CD4-positive, CD25-positive, alpha-beta regulatory T cell (primary cell): ENCODE measurements at regions not wholly inside any gene's neighbourhood (a gene's known extent, or its start where the extent isn't known, plus 50 kb on each side); places are given as distances from the start of the nearest gene placed in this dataset.
"Not testable (repeated sequence)": the region's sequence is repeated elsewhere in the genome, so short reads cannot be mapped to it uniquely, and the experiment has no call there.

Experiments used
- ATAC-seq, 2 donors: fragments of 150-1000 bp; cut with Tn5 transposase; one replicate each; pipeline ENCODE4 v1.10.0; 2021; ENCODE audit warnings: low read depth in 2 of 2, moderate number of reproducible peaks in 2 of 2, moderate library complexity in 1 of 2
- DNase-seq, 3 donors: peaks; one replicate each; pipeline versions ENCODE4 v3.0.0 to v3.0.0-alpha.2; 2012 to 2022; ENCODE audit warnings: mixed read lengths in 1 of 3
- H3K27ac ChIP-seq: one replicate; pipeline ENCODE4 v1.7.0; 2013; ENCODE audit warnings: mild to moderate bottlenecking, low read length; ENCODE audit not compliant: insufficient read depth, poor library complexity, severe bottlenecking
- H3K27me3 ChIP-seq: one replicate; pipeline ENCODE4 v1.7.0; 2013; ENCODE audit warnings: low read length; ENCODE audit not compliant: control insufficient read depth, insufficient read depth
- H3K36me3 ChIP-seq: one replicate; pipeline ENCODE4 v1.7.0; 2013; ENCODE audit warnings: mild to moderate bottlenecking, low read length, moderate library complexity; ENCODE audit not compliant: control insufficient read depth, insufficient read depth
- H3K4me1 ChIP-seq: 2 replicates; pipeline ENCODE4 v1.7.0; 2013; ENCODE audit warnings: mild to moderate bottlenecking, low read length; ENCODE audit not compliant: insufficient read depth, control insufficient read depth, poor library complexity, severe bottlenecking
- H3K4me3 ChIP-seq: one replicate; pipeline ENCODE4 v1.7.0; 2013; ENCODE audit warnings: low read depth, mild to moderate bottlenecking, low read length, moderate library complexity
- H3K9me3 ChIP-seq, 2 experiments: 1 replicate in 1 of 2; 2 replicates in 1 of 2; pipeline ENCODE4 v1.7.0; 2013; ENCODE audit warnings: low read length in 2 of 2, mild to moderate bottlenecking in 1 of 2, moderate library complexity in 1 of 2; ENCODE audit not compliant: control insufficient read depth in 2 of 2
- H3K27ac Mint-ChIP-seq, 3 donors: one replicate each; pipeline ENCODE4 v1.8.0; 2020 to 2022; ENCODE audit warnings: mild to moderate bottlenecking in 3 of 3, mixed read lengths in 3 of 3, moderate library complexity in 2 of 3
- H3K27me3 Mint-ChIP-seq: one replicate; pipeline ENCODE4 v1.8.0; 2022; ENCODE audit warnings: mild to moderate bottlenecking, mixed read lengths
- H3K36me3 Mint-ChIP-seq: one replicate; pipeline ENCODE4 v1.8.0; 2020; ENCODE audit warnings: mixed read lengths
- H3K4me1 Mint-ChIP-seq, 4 donors: one replicate each; pipeline ENCODE4 v1.8.0; 2020 to 2022; ENCODE audit warnings: mixed read lengths in 4 of 4, mild to moderate bottlenecking in 1 of 4
- H3K4me3 Mint-ChIP-seq, 4 donors: one replicate each; pipeline ENCODE4 v1.8.0; 2020 to 2022; ENCODE audit warnings: mild to moderate bottlenecking in 4 of 4, mixed read lengths in 4 of 4, moderate library complexity in 3 of 4
- H3K9me3 Mint-ChIP-seq, 7 donors: one replicate each; pipeline ENCODE4 v1.8.0; 2020 to 2022; ENCODE audit warnings: mixed read lengths in 7 of 7, mild to moderate bottlenecking in 3 of 7, moderate library complexity in 2 of 7

GRCh38 chr22:16387543-16387942 lies 205.1 kb downstream of the CCT8L2 start:
- not testable (repeated sequence) for DNase-seq, H3K27ac Mint-ChIP-seq, H3K36me3 Mint-ChIP-seq, H3K9me3 ChIP-seq, H3K9me3 Mint-ChIP-seq, H3K27ac ChIP-seq, H3K27me3 Mint-ChIP-seq, H3K4me1 ChIP-seq, H3K4me1 Mint-ChIP-seq, H3K4me3 ChIP-seq, H3K36me3 ChIP-seq, H3K27me3 ChIP-seq, H3K4me3 Mint-ChIP-seq, ATAC-seq

- DNase-seq (no peak), ATAC-seq (no peak)
- Mint-ChIP-seq H3K9me3 (peaks cover 0 to 7% (median 0%) of the 10 kb centered on the region in 7 donors), H3K27ac (no peak overlapping the region), H3K36me3 (no peaks in the 10 kb centered on the region), H3K4me3 (no peak overlapping the region), H3K4me1 (peaks cover 0 to 3% (median 0%) of the 10 kb centered on the region in 4 donors), H3K27me3 (peaks cover 5% of the 10 kb centered on the region)
- Histone ChIP-seq H3K36me3 (no peaks in the 10 kb centered on the region), H3K27ac (no peak overlapping the region), H3K27me3 (no peaks in the 10 kb centered on the region), H3K4me1 (no peaks in the 10 kb centered on the region), H3K9me3 (no peaks in the 10 kb centered on the region), H3K4me3 (no peak overlapping the region)
Measured at GRCh38 chr22:16387088-16387487, 205.5 kb downstream of the CCT8L2 start.

- not testable (repeated sequence) for H3K4me1 ChIP-seq, H3K9me3 ChIP-seq, H3K36me3 ChIP-seq, DNase-seq, H3K9me3 Mint-ChIP-seq, ATAC-seq, H3K27ac ChIP-seq, H3K4me1 Mint-ChIP-seq, H3K4me3 ChIP-seq, H3K4me3 Mint-ChIP-seq, H3K27me3 ChIP-seq, H3K27me3 Mint-ChIP-seq, H3K36me3 Mint-ChIP-seq, H3K27ac Mint-ChIP-seq
Measured at GRCh38 chr22:16361328-16361727, 231.3 kb downstream of the CCT8L2 start.

GRCh38 chr22:16352637-16353036 lies 240.0 kb downstream of the CCT8L2 start:
- not testable (repeated sequence) for H3K27ac Mint-ChIP-seq, H3K4me1 Mint-ChIP-seq, H3K36me3 ChIP-seq, H3K27me3 Mint-ChIP-seq, H3K4me1 ChIP-seq, H3K27ac ChIP-seq, H3K9me3 ChIP-seq, H3K4me3 Mint-ChIP-seq, H3K9me3 Mint-ChIP-seq, H3K27me3 ChIP-seq, H3K4me3 ChIP-seq, H3K36me3 Mint-ChIP-seq, DNase-seq
- peak; percentile 37 to 53 for ATAC-seq

- H3K4me1 ChIP-seq, H3K27me3 Mint-ChIP-seq, H3K36me3 ChIP-seq, H3K36me3 Mint-ChIP-seq, H3K27ac ChIP-seq, H3K27me3 ChIP-seq, H3K9me3 Mint-ChIP-seq, H3K27ac Mint-ChIP-seq, H3K4me3 Mint-ChIP-seq, DNase-seq, H3K9me3 ChIP-seq, ATAC-seq, H3K4me3 ChIP-seq, H3K4me1 Mint-ChIP-seq: not testable (repeated sequence)
Measured at GRCh38 chr22:16347083-16347482, 245.5 kb downstream of the CCT8L2 start.

GRCh38 chr22:16315565-16315964 lies 277.0 kb downstream of the CCT8L2 start:
- not testable (repeated sequence) for H3K27me3 ChIP-seq, H3K4me3 ChIP-seq, H3K36me3 ChIP-seq, H3K36me3 Mint-ChIP-seq, DNase-seq, H3K4me1 ChIP-seq, H3K9me3 ChIP-seq, H3K4me1 Mint-ChIP-seq, H3K4me3 Mint-ChIP-seq, H3K27ac ChIP-seq, H3K27me3 Mint-ChIP-seq, ATAC-seq, H3K27ac Mint-ChIP-seq
- H3K9me3 Mint-ChIP-seq, result peaks cover 0 to 30% (median 0%) of the 10 kb centered on the region in 7 donors
